PC-9 (cell line): ENCODE measurements at regions not wholly inside any gene's neighbourhood (a gene's known extent, or its start where the extent isn't known, plus 50 kb on each side); places are given as distances from the start of the nearest gene placed in this dataset.
"Not testable (repeated sequence)": the region's sequence is repeated elsewhere in the genome, so short reads cannot be mapped to it uniquely, and the experiment has no call there.

Experiments
- CTCF ChIP-seq: fragments of 200-600 bp; sonication (generic); conservative IDR thresholded peaks from 2 replicates; pipeline ENCODE4 v1.6.1; 2017; ENCODE audit warnings: mixed run types, antibody characterized with exemption, mild to moderate bottlenecking, moderate library complexity
- EZH2 ChIP-seq: fragments of 200-600 bp; sonication (generic); IDR thresholded peaks from 2 replicates; pipeline ENCODE4 v1.8.0; 2017; ENCODE audit warnings: antibody characterized with exemption, low read depth

GRCh38 chr4:22601638-22602037 lies 85.8 kb upstream of the ADGRA3 start:
- not testable (repeated sequence) for TF ChIP-seq CTCF, EZH2
